HG02678 (cell line): ENCODE measurements at regions not wholly inside any gene's neighbourhood (a gene's known extent, or its start where the extent isn't known, plus 50 kb on each side); places are given as distances from the start of the nearest gene placed in this dataset.
A peak's percentile ranks its signal among the peaks of the same experiment; 100 is the strongest.

Experiments used
- ATAC-seq: cut with Tn5 transposase; IDR thresholded peaks from one replicate; pipeline ENCODE4 v1.9.1; 2021; ENCODE audit warnings: mild to moderate bottlenecking, moderate library complexity; ENCODE audit not compliant: unreplicated experiment

DNA sequence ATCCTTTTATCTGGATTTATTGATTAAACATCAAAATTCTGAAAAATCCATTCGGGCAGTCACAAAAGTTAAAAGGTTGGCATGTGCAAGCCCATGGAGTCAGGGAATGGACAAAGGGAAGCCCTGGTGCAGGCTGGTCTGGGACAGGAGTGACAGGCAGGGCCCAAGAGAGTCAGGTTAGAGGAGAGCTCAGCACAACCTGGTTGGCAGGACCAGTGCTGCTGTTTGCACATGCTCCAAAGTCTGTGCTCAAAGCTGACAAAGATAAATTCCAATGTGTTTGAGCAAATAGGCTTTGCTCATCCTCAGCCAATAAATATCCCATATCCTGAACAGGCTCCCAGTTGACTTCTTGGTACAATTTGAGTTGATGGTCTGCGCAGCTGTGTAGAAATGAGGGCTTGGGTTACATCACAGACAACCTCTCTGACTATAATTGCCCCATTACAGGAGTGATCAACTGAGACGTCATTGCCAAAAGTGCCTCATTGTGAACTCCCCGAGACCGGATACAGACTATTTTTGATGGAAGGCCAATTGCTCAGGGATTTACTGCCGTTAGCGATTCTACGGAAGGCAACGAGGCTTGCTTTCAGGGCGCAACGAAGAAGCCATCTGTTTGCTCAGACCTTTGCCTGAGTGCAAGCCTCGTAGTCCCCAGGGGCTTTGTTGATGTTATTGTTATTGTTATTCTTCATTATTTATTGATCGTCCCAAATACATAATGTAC lies 1008.1 kb upstream of the TENM3 start:
- ATAC-seq: no peak

DNA sequence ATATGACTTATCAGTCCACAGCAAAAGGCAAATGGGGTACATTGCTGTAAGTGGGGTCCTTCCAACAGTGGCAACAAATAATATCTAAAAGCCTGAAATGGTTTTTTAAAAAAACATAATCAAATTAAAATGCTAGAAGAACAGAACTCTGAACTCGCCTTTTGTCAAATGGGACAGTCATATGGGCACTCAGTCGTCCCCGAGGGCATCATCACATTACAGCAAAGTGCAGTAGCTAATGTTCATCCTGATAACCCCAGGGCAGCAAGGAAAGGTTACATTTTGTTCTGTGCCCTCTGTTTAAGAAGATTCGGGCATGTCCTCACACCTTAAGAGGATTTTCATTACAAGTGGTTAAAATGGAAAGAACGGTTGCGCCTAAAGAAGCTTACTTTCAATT lies 997.9 kb upstream of the TENM3 start:
- no peak for ATAC-seq

DNA sequence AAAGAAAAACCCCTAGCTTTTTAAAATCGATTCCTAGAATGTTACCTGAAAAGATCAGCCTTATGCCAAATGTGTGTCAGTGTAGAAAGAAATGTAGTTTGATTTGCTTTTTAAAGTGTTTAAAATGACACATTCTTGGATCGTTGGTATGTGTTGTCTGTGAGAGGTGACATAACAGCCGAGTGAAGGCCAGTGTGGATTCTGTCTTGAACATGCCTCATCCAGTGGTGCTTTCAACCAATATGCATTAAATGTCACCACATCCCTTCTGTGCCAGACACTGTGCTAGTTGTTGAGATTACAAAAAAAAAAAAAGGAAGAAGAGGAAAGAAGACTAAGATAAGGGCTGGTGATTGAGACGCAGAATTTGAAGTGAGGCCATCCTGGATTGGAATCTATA lies 994.2 kb upstream of the TENM3 start:
- ATAC-seq: no peak

GRCh38 chr4:181254771-181255170 lies 988.4 kb upstream of the TENM3 start:
- no peak for ATAC-seq

- ATAC-seq: no peak
Measured at GRCh38 chr4:181258569-181258968, 984.6 kb upstream of the TENM3 start.

- no peak for ATAC-seq
Measured at GRCh38 chr4:181259081-181259709, 984.0 kb upstream of the TENM3 start.

DNA sequence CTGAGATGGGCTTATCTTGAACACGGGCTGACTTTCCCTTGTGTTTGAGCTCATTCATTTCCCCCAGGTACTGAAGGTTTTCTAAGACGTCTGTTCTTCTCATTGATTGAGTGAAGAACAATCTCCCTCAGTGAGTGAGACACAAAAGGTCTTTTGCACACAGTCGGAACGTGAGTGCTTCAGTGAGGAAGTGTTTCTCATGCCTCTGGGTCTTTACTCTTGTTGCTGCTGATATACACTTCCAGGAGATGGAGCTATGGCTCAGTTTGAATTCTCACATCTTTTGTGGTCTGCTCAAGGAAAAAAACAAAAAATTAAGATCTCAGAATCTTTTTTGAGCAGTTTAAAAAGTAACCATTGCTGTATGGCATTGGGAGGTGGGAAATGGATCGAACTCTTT lies 981.9 kb upstream of the TENM3 start:
- no peak for ATAC-seq

DNA sequence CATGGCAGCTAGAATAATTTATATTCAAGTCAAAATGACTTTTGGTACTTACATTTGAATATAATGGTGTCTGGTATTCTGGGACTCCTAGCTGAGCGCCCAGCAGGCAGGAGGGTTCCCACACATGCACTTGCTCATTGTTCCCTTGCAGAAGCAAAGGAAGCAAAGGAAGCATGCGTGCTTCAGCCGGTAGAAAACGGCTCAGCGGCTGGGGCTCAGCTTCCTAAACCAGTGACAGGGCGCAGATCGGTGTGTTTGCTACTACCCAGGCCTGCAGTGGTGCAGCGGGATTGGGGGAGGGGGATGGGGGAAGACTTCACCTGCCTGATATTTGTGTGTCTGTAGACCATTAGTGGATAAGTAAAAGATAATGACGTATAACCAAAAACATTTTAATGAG lies 978.3 kb upstream of the TENM3 start:
- no peak for ATAC-seq

DNA sequence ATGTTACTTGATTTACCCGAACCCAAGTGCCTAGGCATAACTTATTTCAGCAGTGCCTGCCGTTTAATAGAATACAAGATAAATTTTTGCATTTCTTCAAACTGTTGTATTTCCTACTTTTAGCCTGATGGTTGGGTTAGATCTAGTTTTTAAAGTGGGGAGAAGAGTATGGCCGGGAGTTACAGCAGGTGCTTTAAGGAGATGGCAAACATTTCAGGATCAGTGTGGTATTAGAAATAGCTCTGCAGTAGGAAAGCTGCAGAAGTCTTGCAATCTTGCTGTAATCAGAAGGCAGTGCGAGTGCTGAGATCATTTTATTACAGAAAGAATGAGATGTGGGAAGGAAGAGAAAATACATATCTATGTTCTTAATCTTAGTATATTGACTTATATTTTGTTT lies 977.8 kb upstream of the TENM3 start:
- ATAC-seq: no peak

DNA sequence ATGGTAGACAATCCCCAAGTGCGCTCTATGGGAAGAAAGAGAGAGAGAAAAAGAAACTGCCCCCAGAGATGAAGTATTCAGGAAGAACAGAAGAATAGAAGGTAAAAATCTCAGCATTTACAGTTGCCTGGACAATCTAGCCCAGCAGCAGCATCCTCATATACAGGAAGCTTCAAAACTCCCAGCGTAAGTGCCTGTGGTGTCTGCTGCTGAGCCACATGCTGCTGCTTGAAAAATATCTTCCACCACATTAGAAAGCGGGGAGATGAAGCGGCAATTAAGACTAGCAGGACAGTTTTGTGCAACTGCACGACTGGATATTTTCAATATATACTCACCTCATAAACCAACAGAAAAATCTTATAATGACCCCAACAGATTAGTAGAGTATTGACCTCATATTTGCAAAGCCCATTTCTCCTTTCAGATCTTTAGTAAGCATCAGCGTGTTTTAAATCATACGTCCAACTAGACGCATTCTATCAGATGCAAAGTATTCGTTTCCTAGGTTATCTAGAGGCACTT lies 972.0 kb upstream of the TENM3 start:
- no peak for ATAC-seq

- ATAC-seq: no peak
Measured at GRCh38 chr4:181272422-181272821, 970.8 kb upstream of the TENM3 start.

GRCh38 chr4:181278941-181279340 lies 964.3 kb upstream of the TENM3 start:
- no peak for ATAC-seq

DNA sequence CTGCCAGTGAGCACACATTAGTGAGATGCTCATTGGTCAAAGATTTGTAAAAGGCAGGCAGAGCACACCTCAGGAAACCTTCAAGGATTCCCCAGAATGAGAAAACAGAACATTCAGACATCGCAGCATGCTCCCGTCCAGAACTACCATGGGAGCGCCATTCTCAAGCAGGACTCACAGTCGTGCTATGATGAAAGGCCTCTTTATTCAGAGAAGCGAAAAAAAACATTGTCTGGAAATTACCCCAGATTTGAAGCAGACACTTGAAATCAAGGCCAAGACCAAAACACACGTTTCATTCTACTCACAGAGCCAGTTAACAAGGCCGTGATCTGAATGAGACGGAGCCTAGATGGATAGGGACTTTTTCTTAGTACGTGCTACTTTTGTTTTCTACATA lies 961.8 kb upstream of the TENM3 start:
- no peak for ATAC-seq

- no peak for ATAC-seq
Measured at GRCh38 chr4:181289198-181289597, 954.0 kb upstream of the TENM3 start.

GRCh38 chr4:181291615-181292014 lies 951.6 kb upstream of the TENM3 start:
- ATAC-seq: no peak

DNA sequence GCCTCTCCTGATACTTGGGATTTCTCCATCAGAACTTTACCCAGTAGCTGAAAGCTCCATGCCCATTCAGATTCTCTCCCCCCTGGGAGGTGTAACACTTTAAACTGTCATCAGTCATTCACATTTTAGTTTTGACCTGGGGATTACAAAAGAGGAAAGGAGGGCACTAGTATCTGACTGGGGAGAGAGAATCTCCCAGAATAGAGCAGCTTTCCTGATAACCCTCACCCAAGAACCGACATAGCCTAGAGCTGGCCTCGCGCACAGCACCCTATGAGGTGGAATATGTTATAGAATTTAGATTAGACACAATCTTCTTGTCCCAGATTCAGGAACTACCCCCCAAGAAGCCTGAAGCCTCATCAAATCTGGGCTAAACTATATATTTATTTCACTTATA lies 950.2 kb upstream of the TENM3 start:
- no peak for ATAC-seq

DNA sequence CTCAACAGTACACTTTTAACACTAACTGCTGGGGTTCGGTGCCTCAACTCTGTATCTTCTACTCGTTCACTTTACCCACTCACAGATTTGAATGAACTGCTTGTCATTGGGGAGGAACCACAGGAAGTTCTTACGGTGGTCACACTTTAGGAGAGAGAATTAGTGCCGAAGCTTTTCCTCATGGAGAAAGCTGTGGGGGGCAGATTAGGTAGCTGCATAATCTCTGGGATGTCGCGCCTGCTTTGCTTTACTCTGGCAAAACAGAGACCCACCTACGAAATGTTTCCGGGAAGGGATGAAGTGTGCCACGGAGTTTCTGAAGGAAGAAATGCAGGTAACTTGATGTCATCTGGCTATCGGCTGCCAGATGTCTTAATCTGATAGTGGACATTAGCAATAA lies 949.7 kb upstream of the TENM3 start:
- no peak for ATAC-seq

DNA sequence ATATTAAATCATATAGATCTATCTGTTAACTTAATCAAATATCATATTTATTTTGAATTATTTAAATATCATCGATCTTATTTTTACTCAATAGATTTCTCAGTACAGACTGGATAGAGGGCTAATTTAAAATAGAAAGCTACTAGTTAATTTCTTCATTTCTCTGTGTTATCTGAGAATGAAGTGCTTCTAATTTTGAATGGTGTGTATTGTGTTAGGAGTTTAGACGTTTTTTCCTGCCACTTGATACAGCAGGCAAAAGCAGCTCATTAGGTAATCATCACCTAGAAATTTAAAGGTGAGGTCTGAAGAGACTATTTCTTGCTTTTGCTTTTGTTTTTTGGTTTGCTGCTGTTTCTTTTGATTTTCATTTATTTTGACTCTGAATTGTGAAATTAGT lies 948.8 kb upstream of the TENM3 start:
- no peak for ATAC-seq

- ATAC-seq: peak; percentile 41
Measured at GRCh38 chr4:181301735-181302710, 941.2 kb upstream of the TENM3 start.

GRCh38 chr4:181307824-181308223 lies 935.4 kb upstream of the TENM3 start:
- ATAC-seq: no peak
